ENCODE measurements at regions not wholly inside any gene's neighbourhood (a gene's known extent, or its start where the extent isn't known, plus 50 kb on each side); places are given as distances from the start of the nearest gene placed in this dataset.

- TF ChIP-seq ZNF462 (CRISPR knock-in tag; IDR thresholded peaks at IDR 0.05) (no peak), CREB1 (CRISPR knock-in tag; IDR thresholded peaks at IDR 0.05; ENCODE audit: low read depth) (no peak)
Observed at GRCh38 chr5:29005386-29005785, 1967.0 kb upstream of the CDH9 start (continued).

GRCh38 chr5:29002481-29002880, 1964.1 kb upstream of the CDH9 start:
- no peak overlapping the region for H3K4me2 ChIP-seq
- no peaks in the 10 kb centered on the region for H3K79me2 ChIP-seq (replicated peaks; ENCODE audit: insufficient read depth)
- H3K4me1 Mint-ChIP-seq, result no peaks in the 10 kb centered on the region
- H3K27me3 Mint-ChIP-seq (ENCODE audit: insufficient read depth, low read depth, poor library complexity), result no peaks in the 10 kb centered on the region
- no peaks in the 10 kb centered on the region for H3K36me3 Mint-ChIP-seq (ENCODE audit: low read depth)
- H3K27ac Mint-ChIP-seq, result no peak overlapping the region
- no peak for DNase-seq (ENCODE audit: low spot score)
- no peaks in the 10 kb centered on the region for H3F3A ChIP-seq (replicated peaks; ENCODE audit: low read depth)
- no peak for ATAC-seq
- H3K4me3 ChIP-seq, result no peak overlapping the region
- H3K9me2 ChIP-seq (ENCODE audit: insufficient read depth), result no peaks in the 10 kb centered on the region
- H3K27me3 ChIP-seq (ENCODE audit: insufficient read depth), result no peaks in the 10 kb centered on the region
- H2AFZ ChIP-seq, result no peak overlapping the region
- H3K4me1 ChIP-seq (ENCODE audit: insufficient read depth), result no peaks in the 10 kb centered on the region
- H3K9me3 Mint-ChIP-seq, result no peaks in the 10 kb centered on the region
- H4K20me1 ChIP-seq (replicated peaks; ENCODE audit: insufficient read depth), result no peaks in the 10 kb centered on the region
- no peak overlapping the region for H3K27ac ChIP-seq (ENCODE audit: low read depth)
- H3K4me3 Mint-ChIP-seq, result no peak overlapping the region
- no peaks in the 10 kb centered on the region for H3K36me3 ChIP-seq (ENCODE audit: insufficient read depth)
- TF ChIP-seq NANOG (IDR thresholded peaks at IDR 0.05; ENCODE audit: borderline replicate concordance), result no peak
- TF ChIP-seq STAT1 (IDR thresholded peaks at IDR 0.05; ENCODE audit: unreplicated experiment), result no peak
- no peak for TF ChIP-seq POLR2AphosphoS5 (IDR thresholded peaks at IDR 0.05; ENCODE audit: low read depth)
- TF ChIP-seq REST (IDR thresholded peaks at IDR 0.05; ENCODE audit: unreplicated experiment), result no peak
- no peak for TF ChIP-seq ZNF114 (CRISPR knock-in tag; IDR thresholded peaks at IDR 0.05)
- TF ChIP-seq ETS1 (IDR thresholded peaks at IDR 0.05), result no peak
- TF ChIP-seq CTCF (conservative IDR thresholded peaks at IDR 0.05; ENCODE audit: low read depth in 2 of 2), result no peak
- no peak for TF ChIP-seq EZH2phosphoT487 (IDR thresholded peaks at IDR 0.05; ENCODE audit: unreplicated experiment)

Data from GM23338 (cell line).